Ishikawa (cell line): ENCODE measurements at regions not wholly inside any gene's neighbourhood (a gene's known extent, or its start where the extent isn't known, plus 50 kb on each side); places are given as distances from the start of the nearest gene placed in this dataset.

Source experiments
- CEBPB ChIP-seq: IDR thresholded peaks from 2 replicates; pipeline ENCODE4 v1.6.1; 2012
- CREB1 ChIP-seq: IDR thresholded peaks from 2 replicates; pipeline ENCODE4 v1.6.1; 2012; ENCODE audit warnings: low read depth
- EGR1 ChIP-seq: IDR thresholded peaks from 2 replicates; pipeline ENCODE4 v1.6.1; 2012
- EP300 ChIP-seq: IDR thresholded peaks from 2 replicates; pipeline ENCODE4 v1.6.1; 2012; ENCODE audit warnings: borderline replicate concordance
- FOXM1 ChIP-seq: IDR thresholded peaks from 2 replicates; pipeline ENCODE4 v1.6.1; 2012; ENCODE audit warnings: low read depth, borderline replicate concordance
- NFIC ChIP-seq: IDR thresholded peaks from 2 replicates; pipeline ENCODE4 v1.6.1; 2012
- RAD21 ChIP-seq: IDR thresholded peaks from 2 replicates; pipeline ENCODE4 v1.6.1; 2012; ENCODE audit warnings: low read depth
- TAF1 ChIP-seq: IDR thresholded peaks from 2 replicates; pipeline ENCODE4 v1.6.1; 2012; ENCODE audit warnings: low read depth, mild to moderate bottlenecking
- TCF12 ChIP-seq: IDR thresholded peaks from 2 replicates; pipeline ENCODE4 v1.6.1; 2012; ENCODE audit warnings: low read depth
- TEAD4 ChIP-seq: IDR thresholded peaks from 2 replicates; pipeline ENCODE4 v1.6.1; 2012
- YY1 ChIP-seq: IDR thresholded peaks from 2 replicates; pipeline ENCODE4 v1.6.1; 2012; ENCODE audit warnings: low read depth
- ZBTB7A ChIP-seq: IDR thresholded peaks from 2 replicates; pipeline ENCODE4 v1.6.1; 2012; ENCODE audit warnings: low read depth
- TF ChIP-seq, protein P1 (sequence below): IDR thresholded peaks from 2 replicates; pipeline ENCODE4 v1.6.1; 2012
- TF ChIP-seq, protein P2 (sequence below): IDR thresholded peaks from 2 replicates; pipeline ENCODE4 v1.6.1; 2012; ENCODE audit warnings: low read depth, mild to moderate bottlenecking
- TF ChIP-seq, protein P3 (sequence below): IDR thresholded peaks from 2 replicates; pipeline ENCODE4 v1.6.1; 2012

DNA sequence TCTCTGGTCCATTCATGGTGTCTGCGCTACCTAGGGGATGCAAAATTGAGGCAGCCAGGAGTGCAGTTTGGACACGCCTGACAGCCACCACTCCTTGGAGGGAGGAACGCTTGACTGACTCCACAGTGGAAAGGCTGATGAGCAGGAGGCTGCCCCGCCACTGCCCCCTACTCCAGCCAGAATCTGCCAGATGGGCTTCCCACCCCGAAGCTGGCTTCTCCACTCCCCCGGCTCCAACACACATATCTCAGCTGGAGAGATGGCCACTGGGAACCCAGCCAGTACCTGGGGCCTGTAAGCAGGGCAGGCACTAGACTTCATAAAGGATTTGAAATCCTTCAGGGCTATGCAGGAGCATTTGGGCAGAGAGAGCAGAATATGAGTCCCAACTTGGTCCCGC lies 51.4 kb upstream of the BLCAP start:
- TF ChIP-seq TEAD4 (no peak), EP300 (no peak), ZBTB7A (no peak), YY1 (no peak), TCF12 (no peak), CREB1 (no peak), RAD21 (no peak)
- TF ChIP-seq, protein P1, sequence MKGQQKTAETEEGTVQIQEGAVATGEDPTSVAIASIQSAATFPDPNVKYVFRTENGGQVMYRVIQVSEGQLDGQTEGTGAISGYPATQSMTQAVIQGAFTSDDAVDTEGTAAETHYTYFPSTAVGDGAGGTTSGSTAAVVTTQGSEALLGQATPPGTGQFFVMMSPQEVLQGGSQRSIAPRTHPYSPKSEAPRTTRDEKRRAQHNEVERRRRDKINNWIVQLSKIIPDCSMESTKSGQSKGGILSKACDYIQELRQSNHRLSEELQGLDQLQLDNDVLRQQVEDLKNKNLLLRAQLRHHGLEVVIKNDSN = no peak
- TF ChIP-seq, protein P2, sequence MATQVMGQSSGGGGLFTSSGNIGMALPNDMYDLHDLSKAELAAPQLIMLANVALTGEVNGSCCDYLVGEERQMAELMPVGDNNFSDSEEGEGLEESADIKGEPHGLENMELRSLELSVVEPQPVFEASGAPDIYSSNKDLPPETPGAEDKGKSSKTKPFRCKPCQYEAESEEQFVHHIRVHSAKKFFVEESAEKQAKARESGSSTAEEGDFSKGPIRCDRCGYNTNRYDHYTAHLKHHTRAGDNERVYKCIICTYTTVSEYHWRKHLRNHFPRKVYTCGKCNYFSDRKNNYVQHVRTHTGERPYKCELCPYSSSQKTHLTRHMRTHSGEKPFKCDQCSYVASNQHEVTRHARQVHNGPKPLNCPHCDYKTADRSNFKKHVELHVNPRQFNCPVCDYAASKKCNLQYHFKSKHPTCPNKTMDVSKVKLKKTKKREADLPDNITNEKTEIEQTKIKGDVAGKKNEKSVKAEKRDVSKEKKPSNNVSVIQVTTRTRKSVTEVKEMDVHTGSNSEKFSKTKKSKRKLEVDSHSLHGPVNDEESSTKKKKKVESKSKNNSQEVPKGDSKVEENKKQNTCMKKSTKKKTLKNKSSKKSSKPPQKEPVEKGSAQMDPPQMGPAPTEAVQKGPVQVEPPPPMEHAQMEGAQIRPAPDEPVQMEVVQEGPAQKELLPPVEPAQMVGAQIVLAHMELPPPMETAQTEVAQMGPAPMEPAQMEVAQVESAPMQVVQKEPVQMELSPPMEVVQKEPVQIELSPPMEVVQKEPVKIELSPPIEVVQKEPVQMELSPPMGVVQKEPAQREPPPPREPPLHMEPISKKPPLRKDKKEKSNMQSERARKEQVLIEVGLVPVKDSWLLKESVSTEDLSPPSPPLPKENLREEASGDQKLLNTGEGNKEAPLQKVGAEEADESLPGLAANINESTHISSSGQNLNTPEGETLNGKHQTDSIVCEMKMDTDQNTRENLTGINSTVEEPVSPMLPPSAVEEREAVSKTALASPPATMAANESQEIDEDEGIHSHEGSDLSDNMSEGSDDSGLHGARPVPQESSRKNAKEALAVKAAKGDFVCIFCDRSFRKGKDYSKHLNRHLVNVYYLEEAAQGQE = no peak
- TF ChIP-seq, protein P3, sequence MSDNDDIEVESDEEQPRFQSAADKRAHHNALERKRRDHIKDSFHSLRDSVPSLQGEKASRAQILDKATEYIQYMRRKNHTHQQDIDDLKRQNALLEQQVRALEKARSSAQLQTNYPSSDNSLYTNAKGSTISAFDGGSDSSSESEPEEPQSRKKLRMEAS = no peak

DNA sequence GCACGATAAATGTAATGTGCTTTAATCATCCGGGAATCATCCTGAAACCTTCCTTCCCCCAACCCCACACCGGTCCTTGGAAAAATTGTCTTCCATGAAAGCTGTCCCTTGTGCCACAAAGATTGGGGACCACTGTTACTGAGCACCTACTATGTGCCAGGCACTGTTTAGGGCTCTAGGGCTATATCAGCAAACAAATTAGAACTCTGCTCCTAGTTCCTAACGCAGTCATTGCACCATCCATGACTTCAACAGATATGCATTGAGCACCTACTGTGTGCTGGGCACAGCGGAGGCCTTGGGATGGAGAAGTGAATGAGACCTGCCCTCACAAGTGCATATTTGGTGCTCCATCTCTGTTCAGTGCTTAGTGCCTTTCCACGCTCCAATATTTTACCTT lies 50.3 kb upstream of the BLCAP start:
- TF ChIP-seq RAD21 (no peak), NFIC (no peak), TEAD4 (no peak), ZBTB7A (no peak), FOXM1 (no peak), CEBPB (no peak), EGR1 (no peak), YY1 (no peak), EP300 (no peak), CREB1 (no peak), TAF1 (no peak), TCF12 (no peak)
- TF ChIP-seq, protein P2 = no peak
- TF ChIP-seq, protein P1 = no peak
- TF ChIP-seq, protein P3 = no peak
